Endodermal cell (in vitro differentiated cells): ENCODE measurements at regions not wholly inside any gene's neighbourhood (a gene's known extent, or its start where the extent isn't known, plus 50 kb on each side); places are given as distances from the start of the nearest gene placed in this dataset.

ENCODE experiments used
- DNase-seq: peaks from one replicate; pipeline ENCODE4 v3.0.0-alpha.2; 2017
- H3K27ac ChIP-seq: 2 replicates; pipeline ENCODE4 v1.5.1; 2013; ENCODE audit warnings: mild to moderate bottlenecking, low read depth, low read length, moderate library complexity
- H3K27me3 ChIP-seq: 2 replicates; pipeline ENCODE4 v1.6.1; 2013; ENCODE audit warnings: mild to moderate bottlenecking, low read length, moderate library complexity; ENCODE audit not compliant: insufficient read depth, control insufficient read depth, poor library complexity, severe bottlenecking
- H3K36me3 ChIP-seq: 2 replicates; pipeline ENCODE4 v1.7.0; 2013; ENCODE audit warnings: mild to moderate bottlenecking, low read length, moderate library complexity; ENCODE audit not compliant: control insufficient read depth, insufficient read depth
- H3K4me1 ChIP-seq: one replicate; pipeline ENCODE4 v1.7.0; 2013; ENCODE audit warnings: low read length; ENCODE audit not compliant: control insufficient read depth, insufficient read depth
- H3K4me3 ChIP-seq: 2 replicates; pipeline ENCODE4 v1.5.1; 2013; ENCODE audit warnings: mild to moderate bottlenecking, low read length, moderate library complexity
- H3K9ac ChIP-seq: 2 replicates; pipeline ENCODE4 v1.6.1; 2013; ENCODE audit warnings: mild to moderate bottlenecking, low read length, moderate library complexity; ENCODE audit not compliant: poor library complexity, severe bottlenecking; ENCODE audit errors: extremely low read depth
- H3K9me3 ChIP-seq: 2 replicates; pipeline ENCODE4 v1.6.1; 2013; ENCODE audit warnings: mild to moderate bottlenecking, low read length, moderate library complexity; ENCODE audit not compliant: control insufficient read depth
- H3K27ac Mint-ChIP-seq: 2 replicates; pipeline ENCODE4 v1.8.0; 2020; ENCODE audit warnings: mixed read lengths
- H3K27me3 Mint-ChIP-seq: 2 replicates; pipeline ENCODE4 v1.8.0; 2021; ENCODE audit warnings: mild to moderate bottlenecking, mixed read lengths; ENCODE audit not compliant: insufficient read depth
- H3K36me3 Mint-ChIP-seq: 2 replicates; pipeline ENCODE4 v1.8.0; 2020; ENCODE audit warnings: low read depth, mixed read lengths
- H3K4me1 Mint-ChIP-seq: 2 replicates; pipeline ENCODE4 v1.8.0; 2020; ENCODE audit warnings: mixed read lengths
- H3K4me3 Mint-ChIP-seq: 2 replicates; pipeline ENCODE4 v1.8.0; 2020; ENCODE audit warnings: mild to moderate bottlenecking, moderate library complexity, mixed read lengths
- H3K9me3 Mint-ChIP-seq: 2 replicates; pipeline ENCODE4 v1.8.0; 2020; ENCODE audit warnings: mild to moderate bottlenecking, mixed read lengths
- CTCF ChIP-seq: fragments of 200-600 bp; sonication (generic); conservative IDR thresholded peaks from 2 replicates; pipeline ENCODE4 v1.5.0; 2021; ENCODE audit warnings: antibody characterized with exemption, mild to moderate bottlenecking
- WGBS, 2 experiments: methylation state at CpG; one replicate each; pipeline versions ENCODE4 v1.1.5 to v1.1.7; 2013; ENCODE audit warnings: missing lambda C conversion rate in 2 of 2, mixed read lengths in 1 of 2; ENCODE audit not compliant: insufficient coverage in 1 of 2, insufficient read length in 1 of 2; 5-methylcytosine and 5-hydroxymethylcytosine counted together

- Histone ChIP-seq H3K4me1 (no peaks in the 10 kb centered on the region), H3K9me3 (peaks cover 8% of the 10 kb centered on the region), H3K27me3 (no peaks in the 10 kb centered on the region), H3K27ac (no peak overlapping the region), H3K9ac (no peak overlapping the region), H3K36me3 (no peaks in the 10 kb centered on the region), H3K4me3 (no peak overlapping the region)
- Mint-ChIP-seq H3K4me1 (peaks cover 7% of the 10 kb centered on the region), H3K9me3 (peaks cover 21% of the 10 kb centered on the region), H3K4me3 (no peak overlapping the region), H3K27me3 (no peaks in the 10 kb centered on the region), H3K27ac (no peak overlapping the region), H3K36me3 (peaks cover 3% of the 10 kb centered on the region)
- WGBS, 2 experiments: no CpG with 5 or more reads among the region's 2 CpGs
- no peak for TF ChIP-seq CTCF
- no peak for DNase-seq
Measured at GRCh38 chr2:142725386-142725785, 152.1 kb upstream of the KYNU start.

- Mint-ChIP-seq H3K4me1 (peaks cover 7% of the 10 kb centered on the region), H3K9me3 (peaks cover 21% of the 10 kb centered on the region), H3K4me3 (no peak overlapping the region), H3K27ac (no peak overlapping the region), H3K36me3 (peaks cover 3% of the 10 kb centered on the region), H3K27me3 (no peaks in the 10 kb centered on the region)
- Histone ChIP-seq H3K36me3 (no peaks in the 10 kb centered on the region), H3K4me3 (no peak overlapping the region), H3K27ac (no peak overlapping the region), H3K9me3 (peaks cover 8% of the 10 kb centered on the region), H3K9ac (no peak overlapping the region), H3K27me3 (no peaks in the 10 kb centered on the region), H3K4me1 (no peaks in the 10 kb centered on the region)
- WGBS, 2 experiments: 90% methylated on average over 1 of the region's 2 CpGs; no CpG with 5 or more reads in 1 of the 2 experiments
- DNase-seq: no peak
- TF ChIP-seq CTCF: no peak
Measured at GRCh38 chr2:142724713-142725349, 152.6 kb upstream of the KYNU start.

- H3K4me1 ChIP-seq: no peaks in the 10 kb centered on the region
- peaks cover 8% of the 10 kb centered on the region for H3K9me3 ChIP-seq
- no peaks in the 10 kb centered on the region for H3K27me3 ChIP-seq
- H3K9ac ChIP-seq: no peak overlapping the region
- Mint-ChIP-seq H3K36me3 (peaks cover 3% of the 10 kb centered on the region), H3K9me3 (peaks cover 19% of the 10 kb centered on the region), H3K4me3 (no peak overlapping the region), H3K27ac (no peak overlapping the region), H3K27me3 (no peaks in the 10 kb centered on the region), H3K4me1 (peaks cover 7% of the 10 kb centered on the region)
- DNase-seq: no peak
- no peaks in the 10 kb centered on the region for H3K36me3 ChIP-seq
- no peak overlapping the region for H3K4me3 ChIP-seq
- TF ChIP-seq CTCF: no peak
- no peak overlapping the region for H3K27ac ChIP-seq
Measured at GRCh38 chr2:142724186-142724585, 153.3 kb upstream of the KYNU start.
